Memory B cell (primary cell): ENCODE measurements at regions not wholly inside any gene's neighbourhood (a gene's known extent, or its start where the extent isn't known, plus 50 kb on each side); places are given as distances from the start of the nearest gene placed in this dataset.
"Not testable (repeated sequence)": the region's sequence is repeated elsewhere in the genome, so short reads cannot be mapped to it uniquely, and the experiment has no call there.

ENCODE experiments used
- ATAC-seq: fragments of 150-1000 bp; cut with Tn5 transposase; 2 replicates; pipeline ENCODE4 v1.10.0; 2021; ENCODE audit warnings: low read depth, mild to moderate bottlenecking, moderate library complexity
- DNase-seq, 2 donors: peaks; one replicate each; pipeline ENCODE4 v3.0.0; 2022; ENCODE audit warnings: low spot score in 2 of 2
- H3K27ac Mint-ChIP-seq: one replicate; pipeline ENCODE4 v1.8.0; 2022; ENCODE audit warnings: mild to moderate bottlenecking, moderate library complexity, mixed read lengths
- H3K27me3 Mint-ChIP-seq: one replicate; pipeline ENCODE4 v1.8.0; 2022; ENCODE audit warnings: mixed read lengths
- H3K36me3 Mint-ChIP-seq: one replicate; pipeline ENCODE4 v1.8.0; 2022; ENCODE audit warnings: mild to moderate bottlenecking, mixed read lengths
- H3K4me1 Mint-ChIP-seq: one replicate; pipeline ENCODE4 v1.8.0; 2022; ENCODE audit warnings: mixed read lengths
- H3K4me3 Mint-ChIP-seq: one replicate; pipeline ENCODE4 v1.8.0; 2022; ENCODE audit warnings: mild to moderate bottlenecking, moderate library complexity, mixed read lengths
- H3K9me3 Mint-ChIP-seq: one replicate; pipeline ENCODE4 v1.8.0; 2022; ENCODE audit warnings: mixed read lengths

GRCh38 chr12:42884116-42884515 is 294.6 kb upstream of the PRICKLE1 start:
- Mint-ChIP-seq H3K27ac (no peak overlapping the region), H3K4me3 (no peak overlapping the region), H3K9me3 (peaks cover 8% of the 10 kb centered on the region), H3K4me1 (no peaks in the 10 kb centered on the region), H3K36me3 (no peaks in the 10 kb centered on the region), H3K27me3 (peaks cover 3% of the 10 kb centered on the region)
- DNase-seq = no peak
- no peak for ATAC-seq

GRCh38 chr12:42873401-42873800 is 283.9 kb upstream of the PRICKLE1 start:
- Mint-ChIP-seq H3K36me3 (no peaks in the 10 kb centered on the region), H3K27ac (no peak overlapping the region), H3K4me3 (no peak overlapping the region), H3K4me1 (no peaks in the 10 kb centered on the region), H3K9me3 (peaks cover 4% of the 10 kb centered on the region), H3K27me3 (no peaks in the 10 kb centered on the region)
- no peak for DNase-seq
- no peak for ATAC-seq

DNA sequence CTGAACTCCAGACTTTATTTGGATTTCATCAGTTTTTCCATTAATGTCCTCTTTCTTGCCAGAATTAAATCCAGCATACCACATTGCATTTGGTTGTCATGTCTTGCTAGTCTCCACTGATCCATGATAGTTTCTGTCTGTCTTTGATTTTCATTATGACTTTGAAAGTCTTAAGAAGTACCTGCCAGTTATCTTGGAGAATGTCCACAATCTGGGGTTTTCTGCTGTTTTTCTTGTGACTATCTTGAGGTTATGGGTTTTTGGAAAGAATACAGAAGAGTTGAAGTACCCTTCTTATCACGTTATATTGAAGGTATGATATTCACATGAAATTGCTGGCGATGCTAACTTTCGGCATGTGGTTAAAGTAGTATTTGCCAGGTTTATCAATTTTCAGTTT is 282.3 kb upstream of the PRICKLE1 start:
- Mint-ChIP-seq H3K4me1 (no peaks in the 10 kb centered on the region), H3K27ac (no peak overlapping the region), H3K9me3 (no peaks in the 10 kb centered on the region), H3K4me3 (no peak overlapping the region), H3K27me3 (no peaks in the 10 kb centered on the region), H3K36me3 (no peaks in the 10 kb centered on the region)
- DNase-seq = no peak
- ATAC-seq = no peak

DNA sequence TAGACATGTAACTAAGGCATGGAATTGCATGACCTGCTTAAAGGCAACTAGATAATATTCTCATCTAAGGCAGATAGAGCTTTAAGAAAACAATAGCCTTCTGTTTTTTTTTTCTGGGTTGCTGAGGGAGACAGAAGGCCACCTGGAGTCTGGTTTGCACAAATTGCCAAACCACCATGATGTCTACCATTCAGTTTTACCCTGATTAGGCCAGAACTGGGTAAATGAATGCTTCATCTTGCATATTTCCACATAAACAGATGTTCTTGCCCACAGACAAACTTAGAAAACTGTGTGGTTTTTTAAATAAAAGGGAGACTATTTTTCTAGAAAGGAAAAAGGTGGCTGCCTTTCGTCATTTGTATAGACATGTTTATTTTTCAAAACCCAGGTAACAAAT is 278.7 kb upstream of the PRICKLE1 start:
- DNase-seq = no peak

DNA sequence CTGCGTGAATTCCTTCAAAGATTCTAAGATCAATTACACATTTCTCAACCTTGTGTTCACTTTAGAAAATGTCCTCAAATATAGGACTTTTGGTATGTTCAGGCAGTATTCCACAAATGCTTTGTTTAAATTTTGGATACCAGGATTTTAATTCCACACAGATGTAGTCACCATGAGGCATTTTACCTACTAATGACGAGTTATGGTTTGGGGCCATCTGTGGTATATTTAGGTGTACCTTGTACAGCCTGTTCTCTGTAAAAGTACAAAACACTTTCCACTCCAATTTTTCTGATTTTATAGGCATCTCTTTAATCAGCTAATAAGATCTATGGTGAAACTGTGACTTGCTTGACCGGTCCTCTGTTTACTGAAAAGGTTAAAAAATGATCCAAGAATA is 275.7 kb upstream of the PRICKLE1 start:
- Mint-ChIP-seq H3K36me3 (no peaks in the 10 kb centered on the region), H3K27ac (no peak overlapping the region), H3K9me3 (no peaks in the 10 kb centered on the region), H3K4me3 (no peak overlapping the region), H3K27me3 (no peaks in the 10 kb centered on the region), H3K4me1 (no peaks in the 10 kb centered on the region)
- ATAC-seq (no peak), DNase-seq (no peak)

More for the DNA sequence above, 278.7 kb upstream of the PRICKLE1 start:
- no peaks in the 10 kb centered on the region for H3K36me3 Mint-ChIP-seq
- H3K4me3 Mint-ChIP-seq = no peak overlapping the region
- H3K9me3 Mint-ChIP-seq = no peaks in the 10 kb centered on the region
- ATAC-seq = no peak
- no peaks in the 10 kb centered on the region for H3K4me1 Mint-ChIP-seq
- H3K27ac Mint-ChIP-seq = no peak overlapping the region
- H3K27me3 Mint-ChIP-seq = no peaks in the 10 kb centered on the region

DNA sequence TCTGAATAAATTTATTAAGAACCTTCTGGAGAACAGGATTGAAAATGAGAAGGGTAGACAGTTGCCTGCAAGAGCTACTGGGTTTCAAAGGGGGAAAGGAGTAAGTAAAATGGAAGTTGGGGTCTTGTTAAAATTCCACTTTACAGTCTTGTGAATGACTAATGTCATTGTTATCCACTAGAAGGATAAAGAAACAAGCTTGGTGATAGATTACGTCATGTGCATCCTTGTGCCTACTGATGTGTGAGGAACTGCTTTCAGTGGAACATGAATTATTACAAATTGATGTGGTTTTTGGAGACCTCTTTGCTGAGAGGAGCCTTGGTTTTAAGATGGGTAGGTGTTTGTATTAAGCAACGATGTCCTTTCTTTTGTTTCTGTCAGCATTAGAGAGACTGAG is 272.5 kb upstream of the PRICKLE1 start:
- DNase-seq (no peak), ATAC-seq (no peak)
- H3K9me3 Mint-ChIP-seq = no peaks in the 10 kb centered on the region
- H3K36me3 Mint-ChIP-seq = no peaks in the 10 kb centered on the region
- no peaks in the 10 kb centered on the region for H3K27me3 Mint-ChIP-seq
- H3K4me3 Mint-ChIP-seq = no peak overlapping the region
- no peaks in the 10 kb centered on the region for H3K4me1 Mint-ChIP-seq
- H3K27ac Mint-ChIP-seq = no peak overlapping the region

- not testable (repeated sequence) for H3K9me3 Mint-ChIP-seq, H3K36me3 Mint-ChIP-seq, H3K27ac Mint-ChIP-seq, H3K27me3 Mint-ChIP-seq, DNase-seq, H3K4me3 Mint-ChIP-seq, ATAC-seq, H3K4me1 Mint-ChIP-seq
Measured at GRCh38 chr12:42860331-42860730, 270.8 kb upstream of the PRICKLE1 start.

GRCh38 chr12:42859612-42860011 is 270.1 kb upstream of the PRICKLE1 start:
- ATAC-seq (no peak), DNase-seq (no peak)
- peaks cover 3% of the 10 kb centered on the region for H3K27me3 Mint-ChIP-seq
- no peaks in the 10 kb centered on the region for H3K4me1 Mint-ChIP-seq
- no peak overlapping the region for H3K4me3 Mint-ChIP-seq
- H3K9me3 Mint-ChIP-seq = no peaks in the 10 kb centered on the region
- H3K27ac Mint-ChIP-seq = no peak overlapping the region
- no peaks in the 10 kb centered on the region for H3K36me3 Mint-ChIP-seq

- no peak overlapping the region for H3K27ac Mint-ChIP-seq
- DNase-seq = no peak
- ATAC-seq = no peak
- no peaks in the 10 kb centered on the region for H3K36me3 Mint-ChIP-seq
- H3K27me3 Mint-ChIP-seq = peaks cover 3% of the 10 kb centered on the region
- H3K4me1 Mint-ChIP-seq = no peaks in the 10 kb centered on the region
- no peak overlapping the region for H3K4me3 Mint-ChIP-seq
- no peaks in the 10 kb centered on the region for H3K9me3 Mint-ChIP-seq
Measured at GRCh38 chr12:42857106-42857505, 267.6 kb upstream of the PRICKLE1 start.

GRCh38 chr12:42855362-42855950 is 265.9 kb upstream of the PRICKLE1 start:
- Mint-ChIP-seq H3K4me1 (no peaks in the 10 kb centered on the region), H3K4me3 (no peak overlapping the region), H3K9me3 (no peaks in the 10 kb centered on the region), H3K36me3 (no peaks in the 10 kb centered on the region), H3K27ac (no peak overlapping the region), H3K27me3 (peaks cover 4% of the 10 kb centered on the region)
- ATAC-seq (no peak), DNase-seq (no peak)

DNA sequence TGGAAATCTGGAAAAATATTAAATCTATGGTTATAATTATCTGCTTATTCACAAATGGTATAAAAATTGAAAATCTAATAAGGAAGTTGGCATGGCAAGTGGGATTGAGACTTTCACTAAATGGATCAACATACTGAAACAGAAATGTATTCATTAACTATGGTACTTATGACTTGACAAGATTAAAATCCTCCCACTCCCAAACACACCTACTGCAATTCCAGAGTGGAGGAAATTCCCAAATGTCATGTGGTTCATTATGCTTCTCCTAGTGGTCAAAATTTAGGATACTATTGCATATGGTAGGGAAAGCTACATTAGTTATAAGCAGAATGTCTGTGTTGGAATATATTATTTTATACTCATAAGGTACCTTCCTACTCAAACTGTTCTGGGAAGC is 265.3 kb upstream of the PRICKLE1 start:
- H3K4me1 Mint-ChIP-seq = no peaks in the 10 kb centered on the region

DNA sequence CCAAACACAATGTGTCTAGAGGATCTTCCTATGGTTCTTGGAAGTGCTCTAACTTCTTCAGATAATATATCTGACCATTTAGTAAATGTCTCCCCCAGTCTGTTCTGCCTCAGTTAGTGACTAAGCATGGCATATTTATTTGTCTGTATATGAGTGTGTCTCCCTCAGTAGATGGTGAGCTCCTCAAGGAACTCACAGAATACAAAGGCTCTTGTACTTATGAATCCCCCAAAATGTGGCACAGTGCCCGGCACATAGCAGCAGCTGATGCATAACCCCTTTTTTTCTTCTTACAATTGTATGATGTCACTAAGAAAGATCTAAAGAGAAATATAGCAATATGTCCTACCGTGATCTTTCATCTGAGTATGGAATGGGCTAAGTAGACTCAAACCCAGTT is 264.7 kb upstream of the PRICKLE1 start:
- DNase-seq (no peak), ATAC-seq (no peak)
- H3K27me3 Mint-ChIP-seq = peaks cover 4% of the 10 kb centered on the region
- H3K36me3 Mint-ChIP-seq = no peaks in the 10 kb centered on the region
- H3K4me1 Mint-ChIP-seq = no peaks in the 10 kb centered on the region
- H3K27ac Mint-ChIP-seq = no peak overlapping the region
- no peak overlapping the region for H3K4me3 Mint-ChIP-seq
- H3K9me3 Mint-ChIP-seq = no peaks in the 10 kb centered on the region

More for the DNA sequence above, 265.3 kb upstream of the PRICKLE1 start:
- Mint-ChIP-seq H3K36me3 (no peaks in the 10 kb centered on the region), H3K27me3 (peaks cover 4% of the 10 kb centered on the region), H3K27ac (no peak overlapping the region), H3K9me3 (no peaks in the 10 kb centered on the region), H3K4me3 (no peak overlapping the region)
- ATAC-seq (no peak), DNase-seq (no peak)

DNA sequence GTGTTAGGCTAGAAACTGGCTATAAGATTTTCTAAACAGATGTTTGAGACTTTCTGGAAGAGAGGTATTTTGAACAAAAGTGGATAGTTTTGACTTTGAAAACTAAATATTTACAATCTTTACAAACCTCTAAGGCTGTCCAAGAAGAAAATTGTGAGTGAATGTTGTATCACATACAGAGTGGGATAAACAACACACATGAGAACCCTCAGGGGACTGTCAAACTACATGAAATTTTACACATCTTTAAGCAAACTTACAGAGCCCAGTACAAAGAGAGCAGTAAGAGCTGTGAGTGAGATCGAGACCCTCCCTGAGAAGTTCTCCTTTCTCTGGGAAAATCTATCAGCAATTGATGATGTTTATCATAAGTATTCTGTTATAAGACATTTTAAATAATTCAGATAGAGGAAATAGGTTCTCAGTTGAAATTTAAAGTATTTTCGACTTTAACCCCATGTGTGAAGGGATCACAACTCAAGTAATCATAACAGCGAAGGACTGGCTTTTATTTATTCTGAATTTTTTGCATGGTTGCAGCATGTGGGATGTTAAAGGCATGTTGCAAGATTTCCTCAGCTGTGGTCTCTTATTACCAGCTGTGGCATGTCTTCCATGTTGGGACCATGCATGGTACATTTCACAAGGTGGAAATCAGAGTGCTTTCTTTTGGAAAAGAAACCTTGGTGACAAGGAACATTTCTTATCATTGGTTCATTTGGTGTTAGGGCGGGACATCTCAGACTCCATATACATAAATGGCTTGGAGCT is 264.0 kb upstream of the PRICKLE1 start:
- H3K27ac Mint-ChIP-seq = no peak overlapping the region
- H3K36me3 Mint-ChIP-seq = no peaks in the 10 kb centered on the region
- H3K4me1 Mint-ChIP-seq = no peaks in the 10 kb centered on the region
- H3K9me3 Mint-ChIP-seq = no peaks in the 10 kb centered on the region
- DNase-seq (no peak), ATAC-seq (no peak)
- H3K4me3 Mint-ChIP-seq = no peak overlapping the region
- H3K27me3 Mint-ChIP-seq = peaks cover 4% of the 10 kb centered on the region

- H3K9me3 Mint-ChIP-seq = peaks cover 1% of the 10 kb centered on the region
- no peaks in the 10 kb centered on the region for H3K27me3 Mint-ChIP-seq
- no peak overlapping the region for H3K4me3 Mint-ChIP-seq
- no peaks in the 10 kb centered on the region for H3K36me3 Mint-ChIP-seq
- no peaks in the 10 kb centered on the region for H3K4me1 Mint-ChIP-seq
- ATAC-seq = no peak
- no peak overlapping the region for H3K27ac Mint-ChIP-seq
- no peak for DNase-seq
Measured at GRCh38 chr12:42846782-42847181, 257.2 kb upstream of the PRICKLE1 start.

GRCh38 chr12:42834062-42834461 is 244.5 kb upstream of the PRICKLE1 start:
- Mint-ChIP-seq H3K36me3 (no peaks in the 10 kb centered on the region), H3K4me3 (no peak overlapping the region), H3K4me1 (no peaks in the 10 kb centered on the region), H3K27ac (no peak overlapping the region), H3K27me3 (no peaks in the 10 kb centered on the region), H3K9me3 (no peaks in the 10 kb centered on the region)
- DNase-seq (no peak), ATAC-seq (no peak)
